ENCODE measurements at regions not wholly inside any gene's neighbourhood (a gene's known extent, or its start where the extent isn't known, plus 50 kb on each side); places are given as distances from the start of the nearest gene placed in this dataset.

- DNase-seq, result no peak
Observed at GRCh38 chr4:54988655-54989054, 136.7 kb downstream of the KDR start.

DNA sequence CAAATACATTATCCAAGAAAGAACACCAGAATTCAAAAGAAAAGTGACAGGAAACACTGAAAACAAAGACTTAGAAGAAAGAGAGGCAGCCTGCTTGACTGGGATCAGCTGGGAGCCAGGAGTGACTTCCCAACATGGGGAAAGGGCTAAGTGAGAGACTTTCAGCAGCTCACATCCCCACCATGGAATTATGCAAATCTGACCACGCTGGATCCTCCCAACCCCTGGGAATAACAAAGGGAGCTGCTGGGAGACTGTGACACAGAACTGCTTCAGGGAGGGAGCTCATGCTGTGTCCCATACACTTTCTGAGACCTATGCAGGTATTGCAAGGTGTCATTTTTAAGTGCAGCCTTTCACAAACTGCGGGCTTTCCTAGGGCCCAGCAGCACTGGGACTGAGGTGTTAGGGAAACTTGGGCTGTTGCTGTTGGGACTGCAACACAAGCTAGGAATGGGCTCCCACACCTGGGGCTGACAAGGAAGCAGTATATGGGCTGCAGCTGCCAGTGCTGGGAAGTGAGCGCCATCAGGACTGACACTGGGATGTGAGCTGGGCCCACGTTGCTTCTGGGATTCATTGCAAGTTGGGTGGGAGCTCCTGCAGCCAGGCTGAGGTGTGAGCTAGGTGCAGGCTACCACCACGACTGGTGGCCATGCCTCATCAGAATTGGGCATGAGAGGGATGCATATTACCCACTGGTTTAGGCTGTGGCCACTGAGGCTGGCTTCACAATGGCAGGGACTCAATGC, 139.1 kb downstream of the KDR start:
- no peak for DNase-seq

GRCh38 chr4:54976682-54977081, 148.7 kb downstream of the KDR start:
- no peak for DNase-seq

- no peak for DNase-seq
Observed at GRCh38 chr4:54976031-54976430, 149.4 kb downstream of the KDR start.

GRCh38 chr4:54973784-54974183, 151.6 kb downstream of the KDR start:
- no peak for DNase-seq

- no peak for DNase-seq
Observed at GRCh38 chr4:54971474-54971950, 153.9 kb downstream of the KDR start.

DNA sequence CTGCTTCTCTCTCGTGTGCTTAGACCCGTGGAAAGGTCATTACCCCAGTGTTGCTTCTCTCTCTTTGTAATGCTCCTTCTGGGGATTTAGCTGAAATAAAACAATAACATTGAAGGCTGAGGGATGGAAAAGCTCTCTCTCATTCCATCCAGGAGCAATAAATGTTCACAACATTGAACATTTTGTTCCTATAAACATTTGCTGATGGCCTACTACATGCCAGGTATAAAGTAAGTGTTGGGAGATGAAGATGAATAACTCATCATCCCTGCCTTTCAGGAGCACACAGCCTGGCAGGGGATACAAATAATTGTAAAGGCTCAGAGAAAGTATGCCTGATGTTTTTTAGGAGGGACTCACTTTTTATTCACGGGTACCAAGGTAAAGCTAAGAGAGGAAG, 158.1 kb downstream of the KDR start:
- no peak for DNase-seq

DNA sequence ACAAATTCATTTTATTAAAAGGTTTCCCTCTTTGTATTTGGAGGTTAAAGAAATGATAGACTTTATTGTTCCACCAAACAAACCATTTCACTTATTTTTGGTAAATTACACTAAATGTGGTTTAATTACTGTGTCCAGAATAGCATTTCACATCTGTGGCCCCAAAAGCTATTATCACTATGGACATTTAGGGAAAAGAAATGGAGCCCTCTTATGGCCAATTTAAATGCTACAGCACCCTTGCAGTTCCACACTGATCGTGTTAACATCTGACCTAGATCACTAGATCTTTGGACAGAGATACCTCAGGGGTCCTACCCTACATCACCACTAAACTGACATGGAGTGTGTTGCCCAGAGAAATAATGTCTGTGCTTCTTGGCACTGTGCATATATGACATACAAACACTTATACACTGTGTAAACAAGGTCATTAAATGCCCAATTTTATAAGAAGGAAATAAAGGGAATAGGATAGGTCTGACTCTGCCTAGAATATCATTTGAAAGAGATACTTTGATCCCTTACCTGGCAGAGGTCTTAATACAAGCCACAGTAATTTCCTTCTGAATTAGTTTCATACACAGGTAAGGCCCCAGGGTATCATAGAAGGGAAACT, 163.9 kb downstream of the KDR start:
- no peak for DNase-seq

GRCh38 chr4:54959651-54960116, 165.7 kb downstream of the KDR start:
- DNase-seq, result no peak

- no peak for DNase-seq
Observed at GRCh38 chr4:54959131-54959530, 166.3 kb downstream of the KDR start.

GRCh38 chr4:54958236-54958635, 167.2 kb downstream of the KDR start:
- no peak for DNase-seq

DNA sequence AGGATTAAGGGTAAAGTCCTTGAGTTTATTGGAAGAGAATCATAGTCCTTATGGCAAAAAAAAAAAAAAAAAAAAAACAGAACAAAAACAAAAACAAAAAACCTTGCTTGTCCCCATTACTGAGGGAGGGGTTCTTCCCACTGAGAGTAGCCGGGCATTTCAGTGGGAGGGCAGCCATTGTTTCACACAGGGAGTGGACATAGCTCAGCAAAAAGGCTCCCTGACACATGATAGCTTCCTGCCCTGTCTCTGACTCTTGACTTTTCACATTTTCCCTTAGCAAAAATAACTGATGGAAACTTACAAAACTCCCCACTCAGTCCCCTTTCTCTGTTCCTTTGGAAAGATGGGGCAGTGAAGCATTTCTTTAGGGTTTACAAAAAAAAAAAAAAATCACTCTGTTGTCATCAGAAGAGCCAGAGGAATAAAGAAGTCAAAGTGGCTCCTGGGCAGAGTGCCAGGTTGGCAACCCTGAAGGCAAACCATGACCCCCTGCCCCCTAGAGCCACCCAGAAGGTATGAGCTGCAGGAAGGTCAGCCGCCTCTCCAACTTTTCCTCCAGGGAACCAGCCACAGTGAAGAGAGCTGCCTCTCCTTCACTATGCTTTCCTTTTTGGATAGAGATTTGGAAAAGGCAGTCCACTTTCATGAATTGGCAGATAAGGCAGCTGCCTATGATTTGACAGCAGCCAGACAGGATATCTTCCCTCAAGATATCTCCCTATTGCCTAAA, 170.6 kb downstream of the KDR start:
- DNase-seq, result no peak

- no peak for DNase-seq
Observed at GRCh38 chr4:54946741-54947140, 178.7 kb downstream of the KDR start.

DNA sequence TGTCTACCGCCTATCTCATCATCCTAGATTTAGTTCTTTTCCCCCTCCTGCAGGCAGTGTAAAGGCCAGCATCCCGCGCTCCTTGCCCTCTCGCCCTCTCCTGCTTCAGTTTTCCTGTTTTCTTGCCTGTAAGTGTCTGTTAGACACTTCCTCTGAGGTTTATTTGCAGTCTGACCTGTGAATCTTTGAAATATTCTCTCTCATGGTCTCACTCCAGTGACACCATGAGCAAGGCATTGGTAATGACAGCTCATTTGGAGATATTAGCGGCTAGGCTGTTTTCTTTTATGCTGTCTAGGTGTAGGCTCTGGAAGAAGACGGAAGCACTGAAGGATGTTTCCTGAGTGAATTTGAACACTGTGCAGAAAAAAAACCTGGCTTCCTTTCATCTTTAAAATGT, 179.6 kb downstream of the KDR start:
- no peak for DNase-seq

- DNase-seq, result peak in 1 of 2 experiments; percentile 7
Observed at GRCh38 chr4:54942721-54943120, 182.7 kb downstream of the KDR start.

GRCh38 chr4:54941994-54942552, 183.3 kb downstream of the KDR start:
- DNase-seq, result peak; percentile 10 to 18

DNA sequence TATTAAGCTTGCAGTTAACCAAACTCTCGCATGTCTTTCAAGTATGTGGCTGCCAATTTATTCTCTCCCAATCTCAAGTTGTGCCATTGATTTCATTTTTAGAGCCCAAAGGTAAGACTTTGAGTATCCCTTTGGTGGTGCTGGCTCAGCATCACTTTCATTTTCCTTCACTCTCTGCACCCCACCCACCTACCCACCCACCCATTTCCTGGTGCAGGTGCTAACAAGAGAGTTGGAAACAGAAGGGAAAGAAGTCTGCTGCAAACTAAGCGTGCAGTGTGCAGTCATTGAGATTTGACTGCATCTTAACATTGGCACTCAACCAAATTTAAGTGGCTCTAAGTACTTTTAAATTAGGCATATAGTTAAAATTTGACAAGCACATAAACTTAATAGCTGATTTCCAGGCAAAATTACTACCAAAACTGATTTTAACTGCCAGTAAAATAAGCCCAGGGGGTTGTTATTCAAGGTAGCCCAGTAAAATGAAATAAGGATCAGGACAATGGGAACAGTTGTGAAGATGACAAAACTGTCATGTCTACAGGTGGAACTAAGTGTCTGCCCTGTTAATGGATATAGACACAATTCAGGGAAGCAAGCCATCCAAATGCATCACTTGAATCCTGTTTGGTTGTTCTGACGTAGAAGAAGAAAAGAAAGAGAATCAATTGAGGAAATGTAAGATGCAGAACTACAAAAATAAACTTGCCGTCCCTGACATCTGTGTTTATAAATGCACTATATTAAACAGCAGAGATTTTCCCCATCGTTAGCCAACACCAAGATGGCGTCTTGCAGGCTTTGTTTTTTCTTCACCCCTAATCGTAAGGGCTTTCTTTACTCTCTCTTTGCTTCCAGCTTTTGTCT, 184.2 kb downstream of the KDR start:
- peak; percentile 27 to 36 for DNase-seq

GRCh38 chr4:54937501-54937900, 187.9 kb downstream of the KDR start:
- no peak for DNase-seq

DNA sequence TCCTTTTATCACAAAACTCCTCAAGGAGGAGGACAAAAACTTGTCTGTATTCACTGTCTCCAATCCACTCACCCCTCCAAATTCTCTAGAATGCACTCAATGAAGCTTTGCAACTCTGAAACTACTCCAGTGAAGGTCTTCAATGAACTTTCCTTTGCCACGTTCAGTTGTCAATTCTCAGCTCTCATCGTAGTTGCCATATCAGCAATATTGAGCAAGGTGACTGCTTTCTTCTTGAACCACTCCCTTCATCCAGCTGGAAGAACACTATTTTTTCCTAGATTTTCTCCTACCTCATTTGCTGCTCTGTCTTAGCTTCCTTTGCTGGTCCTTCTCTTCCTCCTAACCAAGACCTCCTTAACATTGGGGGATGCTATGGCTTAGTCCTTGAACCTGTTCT, 191.8 kb downstream of the KDR start:
- DNase-seq, result no peak

GRCh38 chr4:54930226-54930625, 195.2 kb downstream of the KDR start:
- no peak for DNase-seq

DNA sequence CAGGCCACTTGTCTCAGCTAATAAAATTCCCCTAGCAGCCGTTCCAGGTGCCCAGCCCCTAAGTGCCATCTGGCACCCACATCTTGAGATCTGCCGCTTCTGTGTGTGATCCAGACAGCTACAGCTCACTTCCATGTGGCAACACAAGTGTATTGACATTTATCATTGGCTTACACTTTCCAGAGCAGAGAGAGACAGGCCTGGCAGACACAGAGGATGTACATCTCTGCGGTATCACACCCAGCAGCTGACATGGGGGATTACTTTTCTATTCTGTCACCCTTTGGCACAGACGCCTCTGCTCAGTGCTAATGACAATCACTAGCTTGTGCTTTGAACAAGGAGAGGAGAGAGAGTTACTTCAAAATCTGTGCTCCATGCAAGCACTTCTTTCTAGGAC, 195.9 kb downstream of the KDR start:
- no peak for DNase-seq

- no peak for DNase-seq
Observed at GRCh38 chr4:54924891-54925290, 200.5 kb downstream of the KDR start.

Data from activated CD4-positive, alpha-beta T cell treated with anti-CD3 and anti-CD28 coated beads, Interleukin-2, amount 50 U/mL, for 48 hours (primary cell).